ENCODE measurements at regions not wholly inside any gene's neighbourhood (a gene's known extent, or its start where the extent isn't known, plus 50 kb on each side); places are given as distances from the start of the nearest gene placed in this dataset.

- Histone ChIP-seq H3K79me2 (ENCODE audit: insufficient read depth, low read length) (no peaks in the 10 kb centered on the region), H3K4me3 (ENCODE audit: low read length, poor library complexity, severe bottlenecking) (no peak overlapping the region), H4K20me1 (ENCODE audit: insufficient read depth, low read length, poor library complexity, severe bottlenecking) (no peaks in the 10 kb centered on the region), H3K27me3 (ENCODE audit: insufficient read depth, low read length, poor library complexity, severe bottlenecking) (no peaks in the 10 kb centered on the region), H2AFZ (ENCODE audit: low read length) (no peak overlapping the region), H3K4me1 (ENCODE audit: insufficient read depth, low read length, poor library complexity, severe bottlenecking) (no peaks in the 10 kb centered on the region), H3K4me2 (ENCODE audit: low read depth, low read length, poor library complexity, severe bottlenecking) (no peak overlapping the region), H3K9me2 (replicated peaks; ENCODE audit: low read depth, low read length) (no peaks in the 10 kb centered on the region), H3K9ac (ENCODE audit: low read depth, low read length, poor library complexity, severe bottlenecking) (no peak overlapping the region), H3F3A (ENCODE audit: low read depth) (no peaks in the 10 kb centered on the region), H3K9me3 (ENCODE audit: insufficient read depth, low read depth, low read length) (no peaks in the 10 kb centered on the region), H3K36me3 (ENCODE audit: insufficient read depth, low read length) (no peaks in the 10 kb centered on the region)
- TF ChIP-seq, protein P1, sequence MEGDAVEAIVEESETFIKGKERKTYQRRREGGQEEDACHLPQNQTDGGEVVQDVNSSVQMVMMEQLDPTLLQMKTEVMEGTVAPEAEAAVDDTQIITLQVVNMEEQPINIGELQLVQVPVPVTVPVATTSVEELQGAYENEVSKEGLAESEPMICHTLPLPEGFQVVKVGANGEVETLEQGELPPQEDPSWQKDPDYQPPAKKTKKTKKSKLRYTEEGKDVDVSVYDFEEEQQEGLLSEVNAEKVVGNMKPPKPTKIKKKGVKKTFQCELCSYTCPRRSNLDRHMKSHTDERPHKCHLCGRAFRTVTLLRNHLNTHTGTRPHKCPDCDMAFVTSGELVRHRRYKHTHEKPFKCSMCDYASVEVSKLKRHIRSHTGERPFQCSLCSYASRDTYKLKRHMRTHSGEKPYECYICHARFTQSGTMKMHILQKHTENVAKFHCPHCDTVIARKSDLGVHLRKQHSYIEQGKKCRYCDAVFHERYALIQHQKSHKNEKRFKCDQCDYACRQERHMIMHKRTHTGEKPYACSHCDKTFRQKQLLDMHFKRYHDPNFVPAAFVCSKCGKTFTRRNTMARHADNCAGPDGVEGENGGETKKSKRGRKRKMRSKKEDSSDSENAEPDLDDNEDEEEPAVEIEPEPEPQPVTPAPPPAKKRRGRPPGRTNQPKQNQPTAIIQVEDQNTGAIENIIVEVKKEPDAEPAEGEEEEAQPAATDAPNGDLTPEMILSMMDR (conservative IDR thresholded peaks at IDR 0.05; ENCODE audit: low read length), result no peak
- TF ChIP-seq EZH2phosphoT487 (IDR thresholded peaks at IDR 0.05; ENCODE audit: borderline replicate concordance), result no peak
Measured at GRCh38 chr10:3398825-3399646, 226.5 kb upstream of the PITRM1 start.

DNA sequence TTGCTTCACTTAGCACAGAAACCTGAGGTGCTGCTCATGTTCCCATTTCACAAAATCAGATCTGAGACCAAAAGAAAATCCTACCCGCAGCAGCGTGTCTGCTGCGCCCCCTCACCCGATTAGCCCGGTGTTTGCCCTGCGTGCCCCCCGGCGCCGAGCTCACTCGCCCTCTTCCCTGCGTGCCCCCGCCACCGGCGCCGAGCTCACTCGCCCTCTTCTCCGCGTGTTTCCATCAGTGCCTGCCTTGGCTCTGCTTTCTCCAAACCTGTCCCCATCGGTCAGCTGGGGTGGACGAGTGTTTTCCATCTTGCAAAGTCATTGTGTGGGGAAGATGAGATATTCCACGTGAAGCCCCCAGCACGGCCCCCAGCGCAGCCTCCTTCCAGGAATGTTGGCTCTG is 225.3 kb upstream of the PITRM1 start:
- H3K9me2 ChIP-seq (replicated peaks; ENCODE audit: low read depth, low read length), result no peaks in the 10 kb centered on the region
- no peaks in the 10 kb centered on the region for H3K36me3 ChIP-seq (ENCODE audit: insufficient read depth, low read length)
- H3K4me2 ChIP-seq (ENCODE audit: low read depth, low read length, poor library complexity, severe bottlenecking), result no peak overlapping the region
- H3K79me2 ChIP-seq (ENCODE audit: insufficient read depth, low read length), result no peaks in the 10 kb centered on the region
- H3F3A ChIP-seq (ENCODE audit: low read depth), result no peaks in the 10 kb centered on the region
- H3K4me1 ChIP-seq (ENCODE audit: insufficient read depth, low read length, poor library complexity, severe bottlenecking), result no peaks in the 10 kb centered on the region
- no peaks in the 10 kb centered on the region for H4K20me1 ChIP-seq (ENCODE audit: insufficient read depth, low read length, poor library complexity, severe bottlenecking)
- no peaks in the 10 kb centered on the region for H3K27me3 ChIP-seq (ENCODE audit: insufficient read depth, low read length, poor library complexity, severe bottlenecking)
- no peak overlapping the region for H3K4me3 ChIP-seq (ENCODE audit: low read length, poor library complexity, severe bottlenecking)
- no peak overlapping the region for H3K9ac ChIP-seq (ENCODE audit: low read depth, low read length, poor library complexity, severe bottlenecking)
- H2AFZ ChIP-seq (ENCODE audit: low read length), result no peak overlapping the region
- no peaks in the 10 kb centered on the region for H3K9me3 ChIP-seq (ENCODE audit: insufficient read depth, low read depth, low read length)
- TF ChIP-seq, protein P1 (conservative IDR thresholded peaks at IDR 0.05; ENCODE audit: low read length), result no peak
- TF ChIP-seq EZH2phosphoT487 (IDR thresholded peaks at IDR 0.05; ENCODE audit: borderline replicate concordance), result no peak

GRCh38 chr10:3397231-3397630 is 224.6 kb upstream of the PITRM1 start:
- Histone ChIP-seq H3K4me2 (ENCODE audit: low read depth, low read length, poor library complexity, severe bottlenecking) (no peak overlapping the region), H3K9ac (ENCODE audit: low read depth, low read length, poor library complexity, severe bottlenecking) (no peak overlapping the region), H3K4me3 (ENCODE audit: low read length, poor library complexity, severe bottlenecking) (no peak overlapping the region), H3K4me1 (ENCODE audit: insufficient read depth, low read length, poor library complexity, severe bottlenecking) (no peaks in the 10 kb centered on the region), H3K79me2 (ENCODE audit: insufficient read depth, low read length) (no peaks in the 10 kb centered on the region), H3F3A (ENCODE audit: low read depth) (no peaks in the 10 kb centered on the region), H3K9me2 (replicated peaks; ENCODE audit: low read depth, low read length) (no peaks in the 10 kb centered on the region), H3K36me3 (ENCODE audit: insufficient read depth, low read length) (no peaks in the 10 kb centered on the region), H3K9me3 (ENCODE audit: insufficient read depth, low read depth, low read length) (no peaks in the 10 kb centered on the region), H4K20me1 (ENCODE audit: insufficient read depth, low read length, poor library complexity, severe bottlenecking) (no peaks in the 10 kb centered on the region), H2AFZ (ENCODE audit: low read length) (no peak overlapping the region), H3K27me3 (ENCODE audit: insufficient read depth, low read length, poor library complexity, severe bottlenecking) (no peaks in the 10 kb centered on the region)
- no peak for TF ChIP-seq EZH2phosphoT487 (IDR thresholded peaks at IDR 0.05; ENCODE audit: borderline replicate concordance)
- TF ChIP-seq, protein P1 (conservative IDR thresholded peaks at IDR 0.05; ENCODE audit: low read length), result no peak
